SK-N-SH treated with all-trans-retinoic acid at 6 μM for 48 hours (cell line): ENCODE measurements at regions not wholly inside any gene's neighbourhood (a gene's known extent, or its start where the extent isn't known, plus 50 kb on each side); places are given as distances from the start of the nearest gene placed in this dataset.

Experiments used
- ZFP30 ChIP-seq: fragments of 450-650 bp; formaldehyde crosslinking; IDR thresholded peaks from 2 replicates; pipeline ENCODE4 v1.5.0; 2022; ENCODE audit warnings: mild to moderate bottlenecking, moderate library complexity
- TF ChIP-seq, protein P1 (sequence below): fragments of 250-450 bp; sonication (Bioruptor Pico); IDR thresholded peaks from 2 replicates; pipeline ENCODE4 v1.8.0; 2020; ENCODE audit warnings: mild to moderate bottlenecking, moderate library complexity, borderline replicate concordance

GRCh38 chr6:2465336-2465735, 219.9 kb upstream of the GMDS start:
- TF ChIP-seq, protein P1, sequence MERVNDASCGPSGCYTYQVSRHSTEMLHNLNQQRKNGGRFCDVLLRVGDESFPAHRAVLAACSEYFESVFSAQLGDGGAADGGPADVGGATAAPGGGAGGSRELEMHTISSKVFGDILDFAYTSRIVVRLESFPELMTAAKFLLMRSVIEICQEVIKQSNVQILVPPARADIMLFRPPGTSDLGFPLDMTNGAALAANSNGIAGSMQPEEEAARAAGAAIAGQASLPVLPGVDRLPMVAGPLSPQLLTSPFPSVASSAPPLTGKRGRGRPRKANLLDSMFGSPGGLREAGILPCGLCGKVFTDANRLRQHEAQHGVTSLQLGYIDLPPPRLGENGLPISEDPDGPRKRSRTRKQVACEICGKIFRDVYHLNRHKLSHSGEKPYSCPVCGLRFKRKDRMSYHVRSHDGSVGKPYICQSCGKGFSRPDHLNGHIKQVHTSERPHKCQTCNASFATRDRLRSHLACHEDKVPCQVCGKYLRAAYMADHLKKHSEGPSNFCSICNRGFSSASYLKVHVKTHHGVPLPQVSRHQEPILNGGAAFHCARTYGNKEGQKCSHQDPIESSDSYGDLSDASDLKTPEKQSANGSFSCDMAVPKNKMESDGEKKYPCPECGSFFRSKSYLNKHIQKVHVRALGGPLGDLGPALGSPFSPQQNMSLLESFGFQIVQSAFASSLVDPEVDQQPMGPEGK (CRISPR knock-in tag), result no peak
- TF ChIP-seq ZFP30 (CRISPR knock-in tag), result no peak
